ENCODE measurements at regions not wholly inside any gene's neighbourhood (a gene's known extent, or its start where the extent isn't known, plus 50 kb on each side); places are given as distances from the start of the nearest gene placed in this dataset.

DNA sequence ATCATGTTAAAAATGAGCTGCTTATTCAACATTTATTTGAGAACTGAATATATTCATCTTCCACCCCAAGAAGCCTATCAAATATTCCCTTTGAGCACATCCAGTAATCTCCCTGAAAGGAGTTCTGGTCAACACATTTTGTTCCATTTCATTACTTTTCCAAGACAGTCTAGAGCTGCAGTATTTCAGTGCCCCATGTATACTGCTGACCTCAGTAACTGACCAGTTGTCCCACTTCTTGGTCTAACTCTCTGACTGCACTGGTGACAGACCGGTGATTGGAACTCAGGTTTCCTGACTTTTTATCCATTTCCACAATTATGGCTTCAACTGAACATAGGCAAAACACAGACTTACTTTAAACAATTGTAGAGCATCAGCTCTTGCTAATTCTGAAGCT is 206.8 kb upstream of the NPSR1 start:
- TF ChIP-seq TEAD4 (IDR thresholded peaks at IDR 0.05): no peak
- no peak for TF ChIP-seq YY1 (IDR thresholded peaks at IDR 0.05; ENCODE audit: low read depth)
- TF ChIP-seq RAD21 (IDR thresholded peaks at IDR 0.05; ENCODE audit: low read depth): no peak
- TF ChIP-seq EGR1 (IDR thresholded peaks at IDR 0.05): no peak
- no peak for TF ChIP-seq TCF12 (IDR thresholded peaks at IDR 0.05; ENCODE audit: low read depth)
- no peak for TF ChIP-seq FOXM1 (IDR thresholded peaks at IDR 0.05; ENCODE audit: borderline replicate concordance, low read depth)

DNA sequence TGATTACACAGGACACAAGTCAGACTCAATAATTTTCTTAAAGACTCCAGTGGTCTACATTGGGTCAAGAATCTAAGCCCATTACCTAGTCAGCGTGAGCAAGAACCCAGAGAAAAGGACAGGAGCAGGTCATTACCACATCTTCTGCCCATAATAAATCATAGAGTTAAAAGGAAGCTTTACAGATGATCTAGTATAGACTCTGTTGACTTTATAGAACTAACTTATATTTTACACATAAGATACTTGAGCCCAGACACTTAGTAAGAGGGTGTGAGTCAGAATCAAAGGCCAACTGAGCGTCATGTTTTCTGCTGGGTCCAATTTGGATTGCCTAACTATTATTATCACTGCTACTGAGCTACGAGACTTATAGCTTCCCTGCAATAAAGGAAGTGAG is 206.1 kb upstream of the NPSR1 start:
- TF ChIP-seq NFIC (IDR thresholded peaks at IDR 0.05) (no peak), TEAD4 (IDR thresholded peaks at IDR 0.05) (no peak), EGR1 (IDR thresholded peaks at IDR 0.05) (no peak), FOXM1 (IDR thresholded peaks at IDR 0.05; ENCODE audit: borderline replicate concordance, low read depth) (no peak), EP300 (IDR thresholded peaks at IDR 0.05; ENCODE audit: borderline replicate concordance) (no peak), TCF12 (IDR thresholded peaks at IDR 0.05; ENCODE audit: low read depth) (no peak)
- TF ChIP-seq, protein P1, sequence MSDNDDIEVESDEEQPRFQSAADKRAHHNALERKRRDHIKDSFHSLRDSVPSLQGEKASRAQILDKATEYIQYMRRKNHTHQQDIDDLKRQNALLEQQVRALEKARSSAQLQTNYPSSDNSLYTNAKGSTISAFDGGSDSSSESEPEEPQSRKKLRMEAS (IDR thresholded peaks at IDR 0.05): no peak
- TF ChIP-seq, protein P2, sequence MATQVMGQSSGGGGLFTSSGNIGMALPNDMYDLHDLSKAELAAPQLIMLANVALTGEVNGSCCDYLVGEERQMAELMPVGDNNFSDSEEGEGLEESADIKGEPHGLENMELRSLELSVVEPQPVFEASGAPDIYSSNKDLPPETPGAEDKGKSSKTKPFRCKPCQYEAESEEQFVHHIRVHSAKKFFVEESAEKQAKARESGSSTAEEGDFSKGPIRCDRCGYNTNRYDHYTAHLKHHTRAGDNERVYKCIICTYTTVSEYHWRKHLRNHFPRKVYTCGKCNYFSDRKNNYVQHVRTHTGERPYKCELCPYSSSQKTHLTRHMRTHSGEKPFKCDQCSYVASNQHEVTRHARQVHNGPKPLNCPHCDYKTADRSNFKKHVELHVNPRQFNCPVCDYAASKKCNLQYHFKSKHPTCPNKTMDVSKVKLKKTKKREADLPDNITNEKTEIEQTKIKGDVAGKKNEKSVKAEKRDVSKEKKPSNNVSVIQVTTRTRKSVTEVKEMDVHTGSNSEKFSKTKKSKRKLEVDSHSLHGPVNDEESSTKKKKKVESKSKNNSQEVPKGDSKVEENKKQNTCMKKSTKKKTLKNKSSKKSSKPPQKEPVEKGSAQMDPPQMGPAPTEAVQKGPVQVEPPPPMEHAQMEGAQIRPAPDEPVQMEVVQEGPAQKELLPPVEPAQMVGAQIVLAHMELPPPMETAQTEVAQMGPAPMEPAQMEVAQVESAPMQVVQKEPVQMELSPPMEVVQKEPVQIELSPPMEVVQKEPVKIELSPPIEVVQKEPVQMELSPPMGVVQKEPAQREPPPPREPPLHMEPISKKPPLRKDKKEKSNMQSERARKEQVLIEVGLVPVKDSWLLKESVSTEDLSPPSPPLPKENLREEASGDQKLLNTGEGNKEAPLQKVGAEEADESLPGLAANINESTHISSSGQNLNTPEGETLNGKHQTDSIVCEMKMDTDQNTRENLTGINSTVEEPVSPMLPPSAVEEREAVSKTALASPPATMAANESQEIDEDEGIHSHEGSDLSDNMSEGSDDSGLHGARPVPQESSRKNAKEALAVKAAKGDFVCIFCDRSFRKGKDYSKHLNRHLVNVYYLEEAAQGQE (IDR thresholded peaks at IDR 0.05; ENCODE audit: low read depth): no peak

DNA sequence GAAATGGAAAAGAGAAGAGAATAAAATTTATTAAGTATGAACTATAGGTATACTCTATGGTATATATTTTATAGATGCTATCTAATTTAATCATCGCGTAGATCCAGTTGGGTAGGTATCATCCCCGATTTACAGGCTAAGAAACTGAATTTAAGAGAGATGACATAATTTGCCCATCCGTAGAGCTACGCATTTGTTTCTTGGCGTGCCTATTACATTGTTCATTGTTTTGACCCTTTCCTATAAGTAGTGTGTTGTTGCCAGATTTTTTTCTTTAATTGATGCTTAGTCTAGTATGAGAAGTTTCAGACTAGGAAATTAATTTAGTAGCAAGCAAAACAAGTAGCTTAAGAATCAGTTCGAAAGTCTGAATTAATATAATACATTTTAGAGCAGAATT is 205.7 kb upstream of the NPSR1 start:
- TF ChIP-seq CEBPB (IDR thresholded peaks at IDR 0.05): no peak
- no peak for TF ChIP-seq FOXM1 (IDR thresholded peaks at IDR 0.05; ENCODE audit: borderline replicate concordance, low read depth)
- TF ChIP-seq, protein P1 (IDR thresholded peaks at IDR 0.05): no peak
- TF ChIP-seq YY1 (IDR thresholded peaks at IDR 0.05; ENCODE audit: low read depth): no peak
- TF ChIP-seq TCF12 (IDR thresholded peaks at IDR 0.05; ENCODE audit: low read depth): no peak
- no peak for TF ChIP-seq EP300 (IDR thresholded peaks at IDR 0.05; ENCODE audit: borderline replicate concordance)
- TF ChIP-seq TEAD4 (IDR thresholded peaks at IDR 0.05): no peak
- no peak for TF ChIP-seq TAF1 (IDR thresholded peaks at IDR 0.05; ENCODE audit: low read depth)
- TF ChIP-seq, protein P2 (IDR thresholded peaks at IDR 0.05; ENCODE audit: low read depth): no peak
- TF ChIP-seq EGR1 (IDR thresholded peaks at IDR 0.05): no peak
- TF ChIP-seq CREB1 (IDR thresholded peaks at IDR 0.05; ENCODE audit: low read depth): no peak
- TF ChIP-seq, protein P3, sequence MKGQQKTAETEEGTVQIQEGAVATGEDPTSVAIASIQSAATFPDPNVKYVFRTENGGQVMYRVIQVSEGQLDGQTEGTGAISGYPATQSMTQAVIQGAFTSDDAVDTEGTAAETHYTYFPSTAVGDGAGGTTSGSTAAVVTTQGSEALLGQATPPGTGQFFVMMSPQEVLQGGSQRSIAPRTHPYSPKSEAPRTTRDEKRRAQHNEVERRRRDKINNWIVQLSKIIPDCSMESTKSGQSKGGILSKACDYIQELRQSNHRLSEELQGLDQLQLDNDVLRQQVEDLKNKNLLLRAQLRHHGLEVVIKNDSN (IDR thresholded peaks at IDR 0.05): no peak
- TF ChIP-seq ZBTB7A (IDR thresholded peaks at IDR 0.05; ENCODE audit: low read depth): no peak

DNA sequence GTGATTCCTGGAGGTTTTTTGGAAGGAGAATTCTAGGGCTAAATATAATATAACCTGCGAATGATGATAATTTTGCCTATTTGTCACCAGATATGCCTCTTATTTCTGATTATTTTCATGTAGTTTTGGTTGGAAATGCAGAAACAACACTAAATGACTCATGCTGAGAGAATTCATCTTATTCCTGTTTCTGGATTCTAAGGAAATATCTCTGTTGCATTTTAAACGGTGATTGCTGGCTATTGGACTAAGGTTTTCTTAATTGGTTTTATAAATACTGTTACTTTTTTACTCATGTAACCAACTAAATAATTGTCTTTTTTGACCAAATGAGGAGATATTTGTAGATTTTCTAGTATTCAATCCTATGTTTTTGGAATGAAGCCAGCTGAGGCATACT is 204.9 kb upstream of the NPSR1 start:
- no peak for TF ChIP-seq TEAD4 (IDR thresholded peaks at IDR 0.05)
- TF ChIP-seq RAD21 (IDR thresholded peaks at IDR 0.05; ENCODE audit: low read depth): no peak
- TF ChIP-seq NFIC (IDR thresholded peaks at IDR 0.05): no peak
- TF ChIP-seq TAF1 (IDR thresholded peaks at IDR 0.05; ENCODE audit: low read depth): no peak
- TF ChIP-seq EGR1 (IDR thresholded peaks at IDR 0.05): no peak

DNA sequence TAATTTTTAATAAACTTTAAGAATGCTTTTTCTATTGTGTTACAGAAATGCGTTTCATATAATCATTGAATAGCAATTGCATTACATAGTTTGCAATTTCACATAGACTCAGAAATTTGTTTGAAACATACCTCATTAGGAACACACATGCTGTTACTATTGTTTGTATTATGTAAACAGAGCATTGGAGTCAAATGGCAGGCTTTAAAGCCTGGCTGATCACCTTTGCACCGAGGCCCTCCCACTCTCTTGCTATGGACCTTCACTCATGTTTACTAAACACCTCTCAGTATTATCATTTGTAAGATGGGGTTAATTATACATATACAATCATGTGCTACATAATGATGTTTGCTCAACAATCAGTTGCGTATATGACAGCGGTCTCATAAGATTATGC is 203.6 kb upstream of the NPSR1 start:
- TF ChIP-seq, protein P1 (IDR thresholded peaks at IDR 0.05): no peak

DNA sequence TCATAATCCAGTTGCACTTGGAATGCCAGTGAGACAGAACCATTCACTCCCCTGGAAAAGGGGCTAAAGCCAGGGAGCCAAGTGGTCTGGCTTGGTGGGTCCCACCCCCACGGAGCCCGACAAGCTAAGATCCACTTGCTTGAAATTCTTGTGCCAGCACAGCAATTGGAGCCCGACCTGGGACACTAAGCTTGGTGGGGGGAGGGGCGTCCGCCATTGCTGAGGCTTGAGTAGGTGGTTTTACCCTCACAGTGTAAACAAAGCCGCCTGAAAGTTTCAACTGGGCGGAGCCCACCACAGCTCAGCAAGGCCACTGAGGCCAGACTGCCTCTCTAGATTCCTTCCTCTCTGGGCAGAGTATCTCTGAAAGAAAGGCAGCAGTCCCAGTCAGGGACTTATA is 200.7 kb upstream of the NPSR1 start:
- TF ChIP-seq EP300 (IDR thresholded peaks at IDR 0.05; ENCODE audit: borderline replicate concordance) (no peak), NFIC (IDR thresholded peaks at IDR 0.05) (no peak), TAF1 (IDR thresholded peaks at IDR 0.05; ENCODE audit: low read depth) (no peak), TEAD4 (IDR thresholded peaks at IDR 0.05) (no peak), YY1 (IDR thresholded peaks at IDR 0.05; ENCODE audit: low read depth) (no peak), RAD21 (IDR thresholded peaks at IDR 0.05; ENCODE audit: low read depth) (no peak), EGR1 (IDR thresholded peaks at IDR 0.05) (no peak), CREB1 (IDR thresholded peaks at IDR 0.05; ENCODE audit: low read depth) (no peak), CEBPB (IDR thresholded peaks at IDR 0.05) (no peak), ZBTB7A (IDR thresholded peaks at IDR 0.05; ENCODE audit: low read depth) (no peak), FOXM1 (IDR thresholded peaks at IDR 0.05; ENCODE audit: borderline replicate concordance, low read depth) (no peak), TCF12 (IDR thresholded peaks at IDR 0.05; ENCODE audit: low read depth) (no peak)
- TF ChIP-seq, protein P2 (IDR thresholded peaks at IDR 0.05; ENCODE audit: low read depth): no peak
- TF ChIP-seq, protein P3 (IDR thresholded peaks at IDR 0.05): no peak
- TF ChIP-seq, protein P1 (IDR thresholded peaks at IDR 0.05): no peak
